RWPE2 (cell line): ENCODE measurements at regions not wholly inside any gene's neighbourhood (a gene's known extent, or its start where the extent isn't known, plus 50 kb on each side); places are given as distances from the start of the nearest gene placed in this dataset.

ENCODE experiments used
- ATAC-seq: fragments of 200-7000 bp; cut with Tn5 transposase; 3 replicates; pipeline ENCODE4 v1.9.1; 2021; ENCODE audit warnings: low read depth
- DNase-seq: peaks from one replicate; pipeline ENCODE4 v3.0.0-alpha.2; 2020; ENCODE audit warnings: low spot score
- H3K27ac ChIP-seq: fragments of 450-650 bp; 2 replicates; pipeline ENCODE4 v1.5.1; 2017; ENCODE audit warnings: mild to moderate bottlenecking; ENCODE audit not compliant: poor library complexity, severe bottlenecking
- H3K27me3 ChIP-seq: fragments of 250-450 bp; sonication (Bioruptor Pico); 2 replicates; pipeline ENCODE4 v1.5.1; 2021; ENCODE audit warnings: mild to moderate bottlenecking, moderate library complexity; ENCODE audit not compliant: insufficient read depth, poor library complexity, severe bottlenecking
- H3K36me3 ChIP-seq: fragments of 250-450 bp; sonication (Bioruptor Pico); 2 replicates; pipeline ENCODE4 v1.5.1; 2020; ENCODE audit warnings: low read depth, mild to moderate bottlenecking, moderate library complexity
- H3K4me1 ChIP-seq: fragments of 250-450 bp; sonication (Bioruptor Pico); 2 replicates; pipeline ENCODE4 v1.5.1; 2021; ENCODE audit warnings: mild to moderate bottlenecking, moderate library complexity; ENCODE audit not compliant: insufficient read depth, poor library complexity, severe bottlenecking
- H3K4me3 ChIP-seq: fragments of 250-450 bp; sonication (Bioruptor Pico); 2 replicates; pipeline ENCODE4 v1.5.1; 2021; ENCODE audit warnings: mild to moderate bottlenecking, moderate library complexity; ENCODE audit not compliant: severe bottlenecking
- H3K9me3 ChIP-seq: fragments of 250-450 bp; sonication (Bioruptor Pico); 2 replicates; pipeline ENCODE4 v1.5.1; 2021; ENCODE audit warnings: mild to moderate bottlenecking, moderate library complexity; ENCODE audit not compliant: severe bottlenecking
- TF ChIP-seq, protein P1 (sequence below): fragments of 450-650 bp; IDR thresholded peaks from one replicate; pipeline ENCODE4 v1.5.1; 2017; ENCODE audit warnings: mild to moderate bottlenecking, moderate library complexity; ENCODE audit not compliant: poor library complexity, severe bottlenecking

DNA sequence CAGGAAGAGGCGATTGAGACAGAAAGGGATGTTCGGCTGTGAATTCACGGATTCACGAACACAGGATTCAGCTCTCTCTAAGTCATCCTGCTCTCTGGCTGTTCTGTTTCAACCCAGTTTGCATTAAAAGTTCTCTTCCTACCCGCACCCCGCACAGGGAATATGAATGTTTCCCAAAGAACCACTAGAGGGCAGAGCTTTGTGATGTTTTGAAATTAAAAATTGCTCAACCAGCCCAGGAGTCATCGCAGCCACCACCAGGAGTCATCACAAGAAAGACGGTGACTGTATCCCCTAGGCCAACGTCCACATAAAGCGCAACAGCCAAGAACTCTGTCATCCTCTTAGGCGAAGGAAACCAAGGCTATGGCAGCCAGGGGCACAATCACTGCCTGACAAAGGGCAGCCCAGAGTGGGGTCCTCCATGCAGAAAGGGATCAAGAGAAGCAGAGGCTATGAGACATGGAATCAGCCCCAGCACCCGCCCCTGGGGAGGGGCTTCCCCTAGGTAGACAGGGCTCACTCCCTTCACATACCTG, 122.4 kb downstream of the WT1 start:
- no peaks in the 10 kb centered on the region for H3K36me3 ChIP-seq
- DNase-seq (no peak), ATAC-seq (peak; percentile 67)
- TF ChIP-seq, protein P1, sequence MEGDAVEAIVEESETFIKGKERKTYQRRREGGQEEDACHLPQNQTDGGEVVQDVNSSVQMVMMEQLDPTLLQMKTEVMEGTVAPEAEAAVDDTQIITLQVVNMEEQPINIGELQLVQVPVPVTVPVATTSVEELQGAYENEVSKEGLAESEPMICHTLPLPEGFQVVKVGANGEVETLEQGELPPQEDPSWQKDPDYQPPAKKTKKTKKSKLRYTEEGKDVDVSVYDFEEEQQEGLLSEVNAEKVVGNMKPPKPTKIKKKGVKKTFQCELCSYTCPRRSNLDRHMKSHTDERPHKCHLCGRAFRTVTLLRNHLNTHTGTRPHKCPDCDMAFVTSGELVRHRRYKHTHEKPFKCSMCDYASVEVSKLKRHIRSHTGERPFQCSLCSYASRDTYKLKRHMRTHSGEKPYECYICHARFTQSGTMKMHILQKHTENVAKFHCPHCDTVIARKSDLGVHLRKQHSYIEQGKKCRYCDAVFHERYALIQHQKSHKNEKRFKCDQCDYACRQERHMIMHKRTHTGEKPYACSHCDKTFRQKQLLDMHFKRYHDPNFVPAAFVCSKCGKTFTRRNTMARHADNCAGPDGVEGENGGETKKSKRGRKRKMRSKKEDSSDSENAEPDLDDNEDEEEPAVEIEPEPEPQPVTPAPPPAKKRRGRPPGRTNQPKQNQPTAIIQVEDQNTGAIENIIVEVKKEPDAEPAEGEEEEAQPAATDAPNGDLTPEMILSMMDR, result peak; percentile 60
- peaks cover 8% of the 10 kb centered on the region for H3K4me1 ChIP-seq
- H3K27ac ChIP-seq, result no peak overlapping the region
- H3K27me3 ChIP-seq, result no peaks in the 10 kb centered on the region
- H3K4me3 ChIP-seq, result no peak overlapping the region
- H3K9me3 ChIP-seq, result no peaks in the 10 kb centered on the region

DNA sequence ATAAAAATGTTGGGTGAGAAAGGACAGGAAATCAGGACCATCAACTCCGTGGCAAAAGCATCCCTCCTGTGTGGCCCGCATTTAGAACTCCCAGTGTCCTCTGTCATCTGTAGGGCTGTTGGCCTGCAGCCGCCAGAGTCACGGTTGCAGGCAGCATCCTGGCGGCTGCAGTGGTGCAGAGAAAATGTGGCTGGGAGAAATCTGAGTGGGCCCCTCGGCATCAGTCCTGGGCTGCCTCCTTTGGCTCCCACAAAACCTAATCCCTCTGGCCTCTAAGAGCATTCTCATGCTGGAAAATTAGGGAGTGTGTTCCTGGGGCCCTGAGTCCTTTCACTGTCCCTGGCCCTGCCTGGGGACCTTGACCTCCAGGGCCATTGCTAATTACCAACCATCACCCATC, 121.9 kb downstream of the WT1 start:
- H3K27me3 ChIP-seq, result no peaks in the 10 kb centered on the region
- DNase-seq (no peak), ATAC-seq (no peak)
- peaks cover 8% of the 10 kb centered on the region for H3K4me1 ChIP-seq
- H3K9me3 ChIP-seq, result no peaks in the 10 kb centered on the region
- no peak overlapping the region for H3K4me3 ChIP-seq
- no peak overlapping the region for H3K27ac ChIP-seq
- H3K36me3 ChIP-seq, result no peaks in the 10 kb centered on the region
- TF ChIP-seq, protein P1, result no peak

DNA sequence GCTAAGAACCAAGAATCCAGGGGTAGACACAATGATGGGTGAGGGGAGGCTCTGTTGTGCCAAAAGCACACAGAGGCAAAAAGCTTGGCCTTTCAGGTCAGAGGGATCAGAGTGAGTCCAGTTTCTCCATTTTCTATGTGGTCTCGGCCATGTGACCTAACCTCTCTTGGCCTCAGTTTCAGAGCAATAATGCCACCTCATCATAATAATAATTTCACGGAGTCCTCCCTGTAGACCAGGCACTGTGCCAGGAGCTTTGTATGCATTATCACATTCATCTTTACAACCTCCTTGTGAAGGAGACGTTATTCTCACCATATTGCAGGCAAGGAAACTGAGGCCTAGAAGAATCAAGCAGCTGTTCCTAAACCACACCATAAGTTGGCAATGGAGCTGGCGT, 120.2 kb downstream of the WT1 start:
- DNase-seq (no peak), ATAC-seq (no peak)
- no peaks in the 10 kb centered on the region for H3K9me3 ChIP-seq
- TF ChIP-seq, protein P1, result no peak
- H3K36me3 ChIP-seq, result no peaks in the 10 kb centered on the region
- H3K27me3 ChIP-seq, result no peaks in the 10 kb centered on the region
- no peak overlapping the region for H3K4me3 ChIP-seq
- H3K4me1 ChIP-seq, result peaks cover 8% of the 10 kb centered on the region
- H3K27ac ChIP-seq, result no peak overlapping the region

DNA sequence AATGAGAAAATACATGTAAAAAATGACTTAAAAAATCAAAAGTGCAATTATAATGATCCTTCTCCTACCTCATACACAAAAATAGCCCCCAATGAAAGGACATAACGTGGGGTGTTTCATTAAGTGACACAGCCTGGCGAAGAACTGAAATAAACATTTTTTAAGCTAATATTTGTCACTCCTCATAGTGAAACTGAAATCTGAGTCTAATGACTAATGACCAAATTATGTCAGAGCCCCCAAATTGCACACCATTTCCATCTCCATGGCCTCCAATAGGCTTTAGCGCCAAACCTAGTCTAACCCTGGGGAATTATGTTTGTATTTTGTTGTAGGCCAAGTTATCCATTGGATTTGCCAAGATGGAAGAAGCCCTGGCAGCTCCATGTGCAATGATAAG, 119.1 kb downstream of the WT1 start:
- H3K27me3 ChIP-seq, result no peaks in the 10 kb centered on the region
- TF ChIP-seq, protein P1, result no peak
- no peak for DNase-seq
- ATAC-seq, result no peak
- no peaks in the 10 kb centered on the region for H3K36me3 ChIP-seq
- peaks cover 8% of the 10 kb centered on the region for H3K4me1 ChIP-seq
- H3K27ac ChIP-seq, result no peak overlapping the region
- no peak overlapping the region for H3K4me3 ChIP-seq
- H3K9me3 ChIP-seq, result no peaks in the 10 kb centered on the region

DNA sequence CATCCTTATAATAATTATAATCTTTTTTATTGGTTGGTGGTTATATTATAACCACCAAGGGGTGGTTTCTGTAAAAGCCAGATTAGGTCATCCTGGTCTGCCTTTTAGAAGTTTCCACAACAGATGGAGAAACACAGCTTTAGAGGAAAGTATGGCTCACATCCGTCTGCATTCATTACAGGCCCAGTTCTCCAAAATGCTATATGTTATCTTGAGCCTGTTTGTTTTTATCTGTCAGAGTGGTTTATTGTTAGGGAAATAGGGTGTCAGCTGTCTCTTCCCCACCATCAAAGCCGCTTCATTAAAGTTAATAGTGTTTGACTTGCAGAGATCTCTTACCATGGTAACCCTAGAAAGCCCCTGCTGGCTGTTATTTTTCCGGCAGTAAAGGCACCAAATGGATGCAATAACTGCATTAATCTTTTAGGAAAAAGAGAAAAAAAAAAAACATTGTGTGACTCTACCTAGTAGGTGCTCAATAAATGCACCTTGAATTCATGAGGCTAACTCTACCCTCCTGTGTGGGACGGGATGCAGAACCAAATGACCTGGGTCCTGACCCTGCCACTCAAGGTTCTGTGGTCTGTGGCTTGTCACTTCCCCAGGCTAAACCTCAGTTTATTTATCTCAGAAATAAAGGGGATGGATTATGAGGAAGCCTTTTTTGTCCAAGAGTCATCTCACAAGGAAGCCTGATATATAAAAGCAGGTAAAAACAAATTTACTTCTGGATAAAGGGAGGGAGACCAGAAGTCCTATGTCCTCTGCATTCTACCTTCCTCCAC, 118.3 kb downstream of the WT1 start:
- TF ChIP-seq, protein P1, result no peak
- ATAC-seq (no peak), DNase-seq (no peak)
- H3K36me3 ChIP-seq, result no peaks in the 10 kb centered on the region
- H3K27ac ChIP-seq, result no peak overlapping the region
- no peaks in the 10 kb centered on the region for H3K9me3 ChIP-seq
- no peak overlapping the region for H3K4me3 ChIP-seq
- H3K4me1 ChIP-seq, result peaks cover 7% of the 10 kb centered on the region
- no peaks in the 10 kb centered on the region for H3K27me3 ChIP-seq
